Activated naive CD8-positive, alpha-beta T cell treated with anti-CD3 and anti-CD28 coated beads, Interleukin-2, amount 50 U/mL, for 24 hours (primary cell): ENCODE measurements at regions not wholly inside any gene's neighbourhood (a gene's known extent, or its start where the extent isn't known, plus 50 kb on each side); places are given as distances from the start of the nearest gene placed in this dataset.

ENCODE experiments used
- ATAC-seq: fragments of 150-1000 bp; cut with Tn5 transposase; one replicate; pipeline ENCODE4 v1.10.0; 2021
- DNase-seq: peaks from one replicate; pipeline ENCODE4 v3.0.0; 2021
- H3K27ac Mint-ChIP-seq: one replicate; pipeline ENCODE4 v1.8.0; 2021; ENCODE audit warnings: mild to moderate bottlenecking, mixed read lengths
- H3K27me3 Mint-ChIP-seq: one replicate; pipeline ENCODE4 v1.8.0; 2021; ENCODE audit warnings: mixed read lengths
- H3K36me3 Mint-ChIP-seq: one replicate; pipeline ENCODE4 v1.8.0; 2021; ENCODE audit warnings: low read depth, mixed read lengths
- H3K4me1 Mint-ChIP-seq: one replicate; pipeline ENCODE4 v1.8.0; 2021; ENCODE audit warnings: mixed read lengths
- H3K4me3 Mint-ChIP-seq: one replicate; pipeline ENCODE4 v1.8.0; 2021; ENCODE audit warnings: mild to moderate bottlenecking, moderate library complexity, mixed read lengths
- H3K9me3 Mint-ChIP-seq: one replicate; pipeline ENCODE4 v1.8.0; 2021; ENCODE audit warnings: mixed read lengths

- no peaks in the 10 kb centered on the region for H3K4me1 Mint-ChIP-seq
- H3K27ac Mint-ChIP-seq, result no peak overlapping the region
- no peaks in the 10 kb centered on the region for H3K36me3 Mint-ChIP-seq
- no peaks in the 10 kb centered on the region for H3K9me3 Mint-ChIP-seq
- ATAC-seq (no peak), DNase-seq (no peak)
- H3K27me3 Mint-ChIP-seq, result peaks cover 6% of the 10 kb centered on the region
- no peak overlapping the region for H3K4me3 Mint-ChIP-seq
These were observed 173.1 kb downstream of the FTCDNL1 start for GRCh38 chr2:199677881-199678280.

- peaks cover 8% of the 10 kb centered on the region for H3K27me3 Mint-ChIP-seq
- no peaks in the 10 kb centered on the region for H3K4me1 Mint-ChIP-seq
- DNase-seq, result no peak
- no peak for ATAC-seq
- no peaks in the 10 kb centered on the region for H3K9me3 Mint-ChIP-seq
- H3K4me3 Mint-ChIP-seq, result no peak overlapping the region
- no peaks in the 10 kb centered on the region for H3K36me3 Mint-ChIP-seq
- no peak overlapping the region for H3K27ac Mint-ChIP-seq
These were observed 182.3 kb downstream of the FTCDNL1 start for GRCh38 chr2:199668645-199669044.

- H3K9me3 Mint-ChIP-seq, result no peaks in the 10 kb centered on the region
- peaks cover 22% of the 10 kb centered on the region for H3K27me3 Mint-ChIP-seq
- H3K4me3 Mint-ChIP-seq, result no peak overlapping the region
- H3K27ac Mint-ChIP-seq, result no peak overlapping the region
- ATAC-seq (no peak), DNase-seq (no peak)
- no peaks in the 10 kb centered on the region for H3K4me1 Mint-ChIP-seq
- H3K36me3 Mint-ChIP-seq, result no peaks in the 10 kb centered on the region
These were observed 187.8 kb downstream of the FTCDNL1 start for GRCh38 chr2:199663157-199663556.

- Mint-ChIP-seq H3K27me3 (peaks cover 28% of the 10 kb centered on the region), H3K27ac (no peak overlapping the region), H3K4me1 (no peaks in the 10 kb centered on the region), H3K9me3 (peaks cover 7% of the 10 kb centered on the region), H3K36me3 (peaks cover under 1% of the 10 kb centered on the region), H3K4me3 (no peak overlapping the region)
- DNase-seq (no peak), ATAC-seq (no peak)
These were observed 188.7 kb downstream of the FTCDNL1 start for GRCh38 chr2:199662255-199662654.

GRCh38 chr2:199660167-199660566 lies 190.8 kb downstream of the FTCDNL1 start:
- Mint-ChIP-seq H3K4me3 (no peak overlapping the region), H3K27me3 (peaks cover 32% of the 10 kb centered on the region), H3K9me3 (peaks cover 19% of the 10 kb centered on the region), H3K27ac (no peak overlapping the region), H3K36me3 (peaks cover 3% of the 10 kb centered on the region), H3K4me1 (no peaks in the 10 kb centered on the region)
- ATAC-seq (no peak), DNase-seq (no peak)

- ATAC-seq (peak; percentile 28), DNase-seq (peak; percentile 10)
- Mint-ChIP-seq H3K9me3 (peaks cover 22% of the 10 kb centered on the region), H3K4me3 (no peak overlapping the region), H3K36me3 (peaks cover 3% of the 10 kb centered on the region), H3K4me1 (no peaks in the 10 kb centered on the region), H3K27me3 (peaks cover 33% of the 10 kb centered on the region), H3K27ac (no peak overlapping the region)
These were observed 191.8 kb downstream of the FTCDNL1 start for GRCh38 chr2:199659207-199659606.

- H3K4me1 Mint-ChIP-seq, result no peaks in the 10 kb centered on the region
- H3K36me3 Mint-ChIP-seq, result no peaks in the 10 kb centered on the region
- H3K27me3 Mint-ChIP-seq, result peaks cover 6% of the 10 kb centered on the region
- no peak overlapping the region for H3K27ac Mint-ChIP-seq
- no peak overlapping the region for H3K4me3 Mint-ChIP-seq
- ATAC-seq (no peak), DNase-seq (no peak)
- peaks cover 6% of the 10 kb centered on the region for H3K9me3 Mint-ChIP-seq
These were observed 188.7 kb upstream of the SATB2 start for GRCh38 chr2:199646439-199646838.

GRCh38 chr2:199631129-199631528 lies 173.4 kb upstream of the SATB2 start:
- Mint-ChIP-seq H3K27ac (no peak overlapping the region), H3K36me3 (no peaks in the 10 kb centered on the region)
- no peak for DNase-seq

GRCh38 chr2:199629301-199629700 lies 171.6 kb upstream of the SATB2 start:
- Mint-ChIP-seq H3K9me3 (no peaks in the 10 kb centered on the region), H3K27me3 (peaks cover 3% of the 10 kb centered on the region), H3K36me3 (no peaks in the 10 kb centered on the region), H3K4me1 (no peaks in the 10 kb centered on the region), H3K27ac (no peak overlapping the region), H3K4me3 (no peak overlapping the region)
- ATAC-seq, result no peak
- no peak for DNase-seq

More at GRCh38 chr2:199631129-199631528, 173.4 kb upstream of the SATB2 start:
- Mint-ChIP-seq H3K27me3 (peaks cover 1% of the 10 kb centered on the region), H3K9me3 (no peaks in the 10 kb centered on the region), H3K4me1 (no peaks in the 10 kb centered on the region), H3K4me3 (no peak overlapping the region)
- ATAC-seq, result no peak

GRCh38 chr2:199627417-199627816 lies 169.7 kb upstream of the SATB2 start:
- no peak for DNase-seq
- no peak for ATAC-seq
- Mint-ChIP-seq H3K9me3 (no peaks in the 10 kb centered on the region), H3K4me3 (no peak overlapping the region), H3K4me1 (no peaks in the 10 kb centered on the region), H3K27me3 (peaks cover 3% of the 10 kb centered on the region), H3K36me3 (no peaks in the 10 kb centered on the region), H3K27ac (no peak overlapping the region)

GRCh38 chr2:199624958-199625357 lies 167.2 kb upstream of the SATB2 start:
- peaks cover 6% of the 10 kb centered on the region for H3K27me3 Mint-ChIP-seq
- ATAC-seq (no peak), DNase-seq (no peak)
- no peaks in the 10 kb centered on the region for H3K36me3 Mint-ChIP-seq
- no peaks in the 10 kb centered on the region for H3K9me3 Mint-ChIP-seq
- H3K4me1 Mint-ChIP-seq, result no peaks in the 10 kb centered on the region
- no peak overlapping the region for H3K4me3 Mint-ChIP-seq
- no peak overlapping the region for H3K27ac Mint-ChIP-seq

GRCh38 chr2:199612509-199613130 lies 154.9 kb upstream of the SATB2 start:
- no peak for ATAC-seq
- no peak overlapping the region for H3K27ac Mint-ChIP-seq
- H3K27me3 Mint-ChIP-seq, result peaks cover 4% of the 10 kb centered on the region
- no peak for DNase-seq
- H3K4me1 Mint-ChIP-seq, result no peaks in the 10 kb centered on the region
- H3K9me3 Mint-ChIP-seq, result no peaks in the 10 kb centered on the region
- no peaks in the 10 kb centered on the region for H3K36me3 Mint-ChIP-seq
- no peak overlapping the region for H3K4me3 Mint-ChIP-seq

- peaks cover 4% of the 10 kb centered on the region for H3K27me3 Mint-ChIP-seq
- H3K36me3 Mint-ChIP-seq, result no peaks in the 10 kb centered on the region
- no peak overlapping the region for H3K4me3 Mint-ChIP-seq
- DNase-seq, result no peak
- no peaks in the 10 kb centered on the region for H3K9me3 Mint-ChIP-seq
- ATAC-seq, result no peak
- no peak overlapping the region for H3K27ac Mint-ChIP-seq
- H3K4me1 Mint-ChIP-seq, result peaks cover 2% of the 10 kb centered on the region
These were observed 150.2 kb upstream of the SATB2 start for GRCh38 chr2:199607914-199608313.

GRCh38 chr2:199606193-199606780 lies 148.5 kb upstream of the SATB2 start:
- peaks cover 2% of the 10 kb centered on the region for H3K4me1 Mint-ChIP-seq
- H3K27ac Mint-ChIP-seq, result no peak overlapping the region
- H3K9me3 Mint-ChIP-seq, result no peaks in the 10 kb centered on the region
- DNase-seq, result no peak
- no peak for ATAC-seq
- no peaks in the 10 kb centered on the region for H3K36me3 Mint-ChIP-seq
- no peak overlapping the region for H3K4me3 Mint-ChIP-seq
- H3K27me3 Mint-ChIP-seq, result peaks cover 5% of the 10 kb centered on the region

GRCh38 chr2:199603721-199604291 lies 146.1 kb upstream of the SATB2 start:
- peaks cover 5% of the 10 kb centered on the region for H3K27me3 Mint-ChIP-seq
- H3K4me1 Mint-ChIP-seq, result peaks cover 2% of the 10 kb centered on the region
- DNase-seq (no peak), ATAC-seq (no peak)
- no peaks in the 10 kb centered on the region for H3K9me3 Mint-ChIP-seq
- no peaks in the 10 kb centered on the region for H3K36me3 Mint-ChIP-seq
- H3K27ac Mint-ChIP-seq, result no peak overlapping the region
- no peak overlapping the region for H3K4me3 Mint-ChIP-seq
